ENCODE measurements at regions not wholly inside any gene's neighbourhood (a gene's known extent, or its start where the extent isn't known, plus 50 kb on each side); places are given as distances from the start of the nearest gene placed in this dataset.

DNA sequence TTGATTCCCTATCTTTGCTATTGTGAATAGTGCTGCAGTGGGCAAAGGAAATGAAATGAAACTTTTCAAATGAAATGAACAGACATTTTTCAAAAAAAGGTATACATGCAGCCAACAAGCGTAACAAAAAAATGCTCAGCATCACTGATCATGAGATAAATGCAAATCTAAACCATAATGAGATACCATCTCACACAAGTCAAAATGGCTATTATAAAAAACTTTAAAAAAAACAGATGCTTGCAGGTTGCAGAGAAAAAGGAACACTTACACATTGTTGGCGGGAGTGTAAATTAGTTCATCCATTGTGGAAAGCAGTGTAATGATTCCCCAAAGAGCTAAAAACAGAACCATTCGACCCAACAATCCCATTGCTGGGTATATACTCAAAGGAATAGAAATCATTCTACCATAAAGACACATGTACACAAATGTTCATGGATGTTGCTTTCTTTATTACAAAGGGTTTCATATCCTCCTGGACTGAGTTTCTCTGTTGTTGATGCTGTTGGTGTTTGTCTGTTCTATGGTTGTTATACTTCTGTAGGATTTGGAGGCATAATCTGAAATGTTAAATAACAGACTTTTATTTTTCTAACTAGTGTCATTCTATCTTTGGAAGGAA lies 99.3 kb upstream of the SOX9 start:
- DNase-seq (ENCODE audit: low spot score): no peak
- H3K9me2 ChIP-seq (replicated peaks; ENCODE audit: insufficient read depth): no peaks in the 10 kb centered on the region
- no peaks in the 10 kb centered on the region for H3K79me2 ChIP-seq
- no peak overlapping the region for H3K27ac ChIP-seq
- H3K4me3 ChIP-seq: no peak overlapping the region
- no peaks in the 10 kb centered on the region for H3K36me3 ChIP-seq (replicated peaks; ENCODE audit: insufficient read depth, low read depth)
- no peak overlapping the region for H2AFZ ChIP-seq
- no peaks in the 10 kb centered on the region for H3K27me3 ChIP-seq
- H4K20me1 ChIP-seq (ENCODE audit: insufficient read depth, poor library complexity, severe bottlenecking): no peaks in the 10 kb centered on the region
- TF ChIP-seq EZH2 (IDR thresholded peaks at IDR 0.05; ENCODE audit: borderline replicate concordance) (no peak), CTCF (IDR thresholded peaks at IDR 0.05; ENCODE audit: poor library complexity) (no peak)
- no peaks in the 10 kb centered on the region for H3K9me3 ChIP-seq (ENCODE audit: low read depth)
- H3K4me2 ChIP-seq: no peak overlapping the region
- 95% methylated on average over 3 of the region's 3 CpGs for WGBS (ENCODE audit: low lambda C conversion rate, missing lambda C conversion rate)
- no peaks in the 10 kb centered on the region for H3K4me1 ChIP-seq (ENCODE audit: insufficient read depth)

GRCh38 chr17:72022328-72023275 lies 98.2 kb upstream of the SOX9 start:
- no peak for DNase-seq (ENCODE audit: low spot score)

GRCh38 chr17:72024457-72024856 lies 96.4 kb upstream of the SOX9 start:
- no peaks in the 10 kb centered on the region for H3K9me2 ChIP-seq (replicated peaks; ENCODE audit: insufficient read depth)
- no peaks in the 10 kb centered on the region for H3K9me3 ChIP-seq (ENCODE audit: low read depth)
- TF ChIP-seq EZH2 (IDR thresholded peaks at IDR 0.05; ENCODE audit: borderline replicate concordance) (no peak), EZH2phosphoT487 (IDR thresholded peaks at IDR 0.05; ENCODE audit: low read depth, severe bottlenecking, unreplicated experiment) (no peak), CTCF (IDR thresholded peaks at IDR 0.05; ENCODE audit: poor library complexity) (no peak)
- peaks cover 5% of the 10 kb centered on the region for H3K4me1 ChIP-seq (ENCODE audit: insufficient read depth)
- DNase-seq (ENCODE audit: low spot score): no peak
- H3K36me3 ChIP-seq (replicated peaks; ENCODE audit: insufficient read depth, low read depth): no peaks in the 10 kb centered on the region
- no peak overlapping the region for H3K4me2 ChIP-seq
- no peak overlapping the region for H3K27ac ChIP-seq
- H3K27me3 ChIP-seq: no peaks in the 10 kb centered on the region
- no peaks in the 10 kb centered on the region for H3K79me2 ChIP-seq
- no peak overlapping the region for H3K4me3 ChIP-seq
- no peak overlapping the region for H2AFZ ChIP-seq
- H4K20me1 ChIP-seq (ENCODE audit: insufficient read depth, poor library complexity, severe bottlenecking): no peaks in the 10 kb centered on the region

More at GRCh38 chr17:72022328-72023275, 98.2 kb upstream of the SOX9 start:
- Histone ChIP-seq H4K20me1 (ENCODE audit: insufficient read depth, poor library complexity, severe bottlenecking) (no peaks in the 10 kb centered on the region), H3K4me3 (no peak overlapping the region), H3K4me1 (ENCODE audit: insufficient read depth) (peaks cover 2% of the 10 kb centered on the region), H3K36me3 (replicated peaks; ENCODE audit: insufficient read depth, low read depth) (no peaks in the 10 kb centered on the region), H3K4me2 (no peak overlapping the region), H3K27ac (peak overlapping the region; percentile 10), H2AFZ (no peak overlapping the region), H3K9me2 (replicated peaks; ENCODE audit: insufficient read depth) (no peaks in the 10 kb centered on the region), H3K27me3 (no peaks in the 10 kb centered on the region), H3K79me2 (no peaks in the 10 kb centered on the region), H3K9me3 (ENCODE audit: low read depth) (no peaks in the 10 kb centered on the region)
- no peak for TF ChIP-seq EZH2 (IDR thresholded peaks at IDR 0.05; ENCODE audit: borderline replicate concordance)
- TF ChIP-seq EZH2phosphoT487 (IDR thresholded peaks at IDR 0.05; ENCODE audit: low read depth, severe bottlenecking, unreplicated experiment): no peak
- no peak for TF ChIP-seq CTCF (IDR thresholded peaks at IDR 0.05; ENCODE audit: poor library complexity)
- 62% methylated on average over 6 of the region's 6 CpGs for WGBS (ENCODE audit: low lambda C conversion rate, missing lambda C conversion rate)

Data from hepatocyte (in vitro differentiated cells).